Superior temporal gyrus (tissue), 1 donor: ENCODE measurements at regions not wholly inside any gene's neighbourhood (a gene's known extent, or its start where the extent isn't known, plus 50 kb on each side); places are given as distances from the start of the nearest gene placed in this dataset.

Experiments
- DNase-seq: peaks from one replicate; pipeline ENCODE4 v3.0.0-alpha.2; 2016; ENCODE audit errors: extremely low spot score

GRCh38 chr22:27382947-27383346, 418.6 kb downstream of the MN1 start:
- no peak for DNase-seq

GRCh38 chr22:27383896-27384295, 417.7 kb downstream of the MN1 start:
- no peak for DNase-seq

- no peak for DNase-seq
Measured at GRCh38 chr22:27385261-27385998, 416.1 kb downstream of the MN1 start.

- DNase-seq: no peak
Measured at GRCh38 chr22:27386186-27386585, 415.4 kb downstream of the MN1 start.

GRCh38 chr22:27387561-27387960, 414.0 kb downstream of the MN1 start:
- no peak for DNase-seq

GRCh38 chr22:27388090-27388600, 413.4 kb downstream of the MN1 start:
- no peak for DNase-seq

GRCh38 chr22:27389727-27390075, 411.9 kb downstream of the MN1 start:
- no peak for DNase-seq

- DNase-seq: no peak
Measured at GRCh38 chr22:27391092-27391770, 410.3 kb downstream of the MN1 start.

- DNase-seq: no peak
Measured at GRCh38 chr22:27393371-27393770, 408.2 kb downstream of the MN1 start.

- DNase-seq: no peak
Measured at GRCh38 chr22:27394806-27395404, 406.7 kb downstream of the MN1 start.

GRCh38 chr22:27397036-27397953, 404.3 kb downstream of the MN1 start:
- no peak for DNase-seq

- DNase-seq: no peak
Measured at GRCh38 chr22:27397954-27398342, 403.6 kb downstream of the MN1 start.

- no peak for DNase-seq
Measured at GRCh38 chr22:27399161-27399560, 402.4 kb downstream of the MN1 start.

GRCh38 chr22:27400811-27401210, 400.7 kb downstream of the MN1 start:
- DNase-seq: no peak

- no peak for DNase-seq
Measured at GRCh38 chr22:27401321-27401720, 400.2 kb downstream of the MN1 start.

- no peak for DNase-seq
Measured at GRCh38 chr22:27404441-27404840, 397.1 kb downstream of the MN1 start.

GRCh38 chr22:27405672-27406388, 395.7 kb downstream of the MN1 start:
- DNase-seq: peak; percentile 49

GRCh38 chr22:27406389-27406861, 395.1 kb downstream of the MN1 start:
- DNase-seq: no peak

- no peak for DNase-seq
Measured at GRCh38 chr22:27407369-27407985, 394.1 kb downstream of the MN1 start.

GRCh38 chr22:27408068-27408467, 393.5 kb downstream of the MN1 start:
- no peak for DNase-seq

GRCh38 chr22:27409299-27409698, 392.3 kb downstream of the MN1 start:
- DNase-seq: no peak
